GM06990 (cell line): ENCODE measurements at regions not wholly inside any gene's neighbourhood (a gene's known extent, or its start where the extent isn't known, plus 50 kb on each side); places are given as distances from the start of the nearest gene placed in this dataset.

Experiments used
- DNase-seq: peaks from one replicate; pipeline ENCODE4 v3.0.0-alpha.2; 2011; ENCODE audit not compliant: insufficient read length; ENCODE audit errors: extremely low read depth
- H3K27me3 ChIP-seq: replicated peaks from 2 replicates; pipeline ENCODE4 v1.6.0; 2011; ENCODE audit warnings: low read length; ENCODE audit not compliant: control insufficient read depth, insufficient read depth
- H3K36me3 ChIP-seq: 2 replicates; pipeline ENCODE4 v1.5.1; 2011; ENCODE audit warnings: low read length; ENCODE audit not compliant: control insufficient read depth, insufficient read depth
- H3K4me3 ChIP-seq: replicated peaks from 2 replicates; pipeline ENCODE4 v1.5.1; 2011; ENCODE audit warnings: low read depth, mild to moderate bottlenecking, control low read depth, low read length
- TF ChIP-seq, protein P1 (sequence below): IDR thresholded peaks from 2 replicates; pipeline ENCODE4 v1.5.1; 2011; ENCODE audit warnings: low read length, control low read depth, mild to moderate bottlenecking, inconsistent platforms; ENCODE audit not compliant: insufficient read depth, poor library complexity, severe bottlenecking

DNA sequence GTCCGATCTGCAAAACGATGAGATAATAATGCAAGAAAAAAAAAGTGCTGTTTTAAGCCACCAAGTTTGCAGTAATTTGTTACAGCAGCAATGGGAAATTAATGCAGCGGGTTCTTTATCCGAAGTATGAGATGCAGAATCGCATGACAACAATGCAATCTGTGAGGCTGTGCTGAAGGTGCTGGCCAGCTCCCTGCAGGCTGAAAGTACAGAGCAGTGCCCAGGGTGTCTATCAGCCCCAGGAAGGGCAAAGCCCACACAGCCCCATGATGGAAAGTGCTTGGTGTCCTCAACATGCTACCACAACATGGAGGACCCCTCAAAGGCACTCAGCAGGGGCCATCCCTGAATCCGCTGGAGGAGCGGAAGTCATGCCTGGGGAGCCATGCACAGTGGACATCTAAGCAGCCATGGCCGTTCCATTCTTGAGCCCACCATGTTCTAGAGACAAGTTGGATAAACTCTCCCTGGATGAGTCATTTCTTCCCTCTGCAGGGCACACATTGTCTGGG lies 199.5 kb upstream of the PFKP start:
- Histone ChIP-seq H3K36me3 (no peaks in the 10 kb centered on the region), H3K27me3 (no peaks in the 10 kb centered on the region; the same call in 1 of the 2 replicates), H3K4me3 (no peak overlapping the region)
- DNase-seq = no peak
- TF ChIP-seq, protein P1, sequence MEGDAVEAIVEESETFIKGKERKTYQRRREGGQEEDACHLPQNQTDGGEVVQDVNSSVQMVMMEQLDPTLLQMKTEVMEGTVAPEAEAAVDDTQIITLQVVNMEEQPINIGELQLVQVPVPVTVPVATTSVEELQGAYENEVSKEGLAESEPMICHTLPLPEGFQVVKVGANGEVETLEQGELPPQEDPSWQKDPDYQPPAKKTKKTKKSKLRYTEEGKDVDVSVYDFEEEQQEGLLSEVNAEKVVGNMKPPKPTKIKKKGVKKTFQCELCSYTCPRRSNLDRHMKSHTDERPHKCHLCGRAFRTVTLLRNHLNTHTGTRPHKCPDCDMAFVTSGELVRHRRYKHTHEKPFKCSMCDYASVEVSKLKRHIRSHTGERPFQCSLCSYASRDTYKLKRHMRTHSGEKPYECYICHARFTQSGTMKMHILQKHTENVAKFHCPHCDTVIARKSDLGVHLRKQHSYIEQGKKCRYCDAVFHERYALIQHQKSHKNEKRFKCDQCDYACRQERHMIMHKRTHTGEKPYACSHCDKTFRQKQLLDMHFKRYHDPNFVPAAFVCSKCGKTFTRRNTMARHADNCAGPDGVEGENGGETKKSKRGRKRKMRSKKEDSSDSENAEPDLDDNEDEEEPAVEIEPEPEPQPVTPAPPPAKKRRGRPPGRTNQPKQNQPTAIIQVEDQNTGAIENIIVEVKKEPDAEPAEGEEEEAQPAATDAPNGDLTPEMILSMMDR = no peak

DNA sequence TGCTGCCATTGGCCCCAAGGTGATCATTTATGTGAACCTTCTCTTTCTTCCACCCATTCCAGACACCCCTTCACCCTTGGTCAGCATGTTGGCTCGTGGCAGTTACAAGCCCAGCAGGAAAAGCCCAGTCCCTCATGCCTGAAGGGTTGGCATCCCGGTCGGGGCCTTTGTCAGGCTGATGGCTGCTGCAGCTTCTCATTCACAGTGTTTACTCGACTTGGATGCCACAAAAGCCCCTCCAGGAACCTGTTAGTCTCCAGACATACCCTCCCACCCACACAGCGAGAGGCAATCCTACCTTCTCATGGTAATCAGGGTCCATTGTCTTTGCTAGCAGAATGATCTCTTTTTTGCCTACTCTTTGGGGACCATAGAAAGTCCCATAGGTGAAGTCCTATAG lies 200.8 kb upstream of the PFKP start:
- TF ChIP-seq, protein P1 = no peak
- DNase-seq = no peak

GRCh38 chr10:2861632-2862210 lies 205.6 kb upstream of the PFKP start:
- no peaks in the 10 kb centered on the region for H3K36me3 ChIP-seq
- H3K4me3 ChIP-seq = no peak overlapping the region
- no peaks in the 10 kb centered on the region; the same call in 1 of the 2 replicates for H3K27me3 ChIP-seq
- TF ChIP-seq, protein P1 = no peak
- no peak for DNase-seq

More for the DNA sequence above, 200.8 kb upstream of the PFKP start:
- Histone ChIP-seq H3K4me3 (no peak overlapping the region), H3K36me3 (no peaks in the 10 kb centered on the region), H3K27me3 (no peaks in the 10 kb centered on the region; the same call in 1 of the 2 replicates)

GRCh38 chr10:2858452-2858851 lies 208.9 kb upstream of the PFKP start:
- TF ChIP-seq, protein P1 = no peak
- Histone ChIP-seq H3K36me3 (no peaks in the 10 kb centered on the region), H3K4me3 (no peak overlapping the region), H3K27me3 (no peaks in the 10 kb centered on the region)
- no peak for DNase-seq

DNA sequence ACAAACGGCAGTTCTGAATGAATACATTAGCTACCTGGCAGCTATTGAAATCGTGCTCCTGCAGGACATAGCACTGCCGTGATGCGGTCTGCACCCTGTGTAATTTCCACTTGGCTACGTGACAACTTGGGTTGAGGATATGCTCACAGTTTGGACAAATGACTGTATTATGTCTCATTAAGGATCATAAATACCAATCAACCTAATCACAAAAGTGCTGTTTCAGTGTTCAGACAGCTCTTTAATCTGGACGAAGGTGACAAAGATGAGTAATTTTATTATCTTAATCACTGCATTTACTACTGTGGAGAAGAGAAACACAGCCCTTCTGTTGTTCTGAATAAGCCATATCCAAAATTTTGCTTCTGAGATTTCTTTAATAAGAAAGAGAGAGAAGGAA lies 210.8 kb upstream of the PFKP start:
- Histone ChIP-seq H3K4me3 (no peak overlapping the region), H3K27me3 (no peaks in the 10 kb centered on the region), H3K36me3 (no peaks in the 10 kb centered on the region)
- TF ChIP-seq, protein P1 = no peak
- DNase-seq = no peak
